SK-N-SH treated with all-trans-retinoic acid at 6 μM for 48 hours (cell line): ENCODE measurements at regions not wholly inside any gene's neighbourhood (a gene's known extent, or its start where the extent isn't known, plus 50 kb on each side); places are given as distances from the start of the nearest gene placed in this dataset.

Experiments used
- BACH2 ChIP-seq: fragments of 250-450 bp; sonication (Bioruptor Pico); IDR thresholded peaks from 2 replicates; pipeline ENCODE4 v1.9.0; 2021; ENCODE audit warnings: mild to moderate bottlenecking, borderline replicate concordance
- ISL1 ChIP-seq: fragments of 250-450 bp; sonication (Bioruptor Pico); IDR thresholded peaks from 2 replicates; pipeline ENCODE4 v2.1.2; 2022; ENCODE audit warnings: mild to moderate bottlenecking, moderate library complexity
- OSR1 ChIP-seq: fragments of 250-450 bp; sonication (Bioruptor Pico); IDR thresholded peaks from 2 replicates; pipeline ENCODE4 v1.8.0; 2022; ENCODE audit warnings: moderate library complexity, mild to moderate bottlenecking, inconsistent platforms
- SNAI2 ChIP-seq: fragments of 250-450 bp; sonication (Bioruptor Pico); IDR thresholded peaks from 2 replicates; pipeline ENCODE4 v1.5.0; 2020; ENCODE audit warnings: mild to moderate bottlenecking, moderate library complexity
- ZC3H10 ChIP-seq: fragments of 250-450 bp; sonication (Bioruptor Pico); IDR thresholded peaks from 2 replicates; pipeline ENCODE4 v1.5.1; 2021; ENCODE audit warnings: mild to moderate bottlenecking, moderate library complexity
- ZFP3 ChIP-seq: fragments of 250-450 bp; sonication (Bioruptor Pico); IDR thresholded peaks from 2 replicates; pipeline ENCODE4 v1.5.0; 2020; ENCODE audit warnings: mild to moderate bottlenecking, moderate library complexity
- ZFP30 ChIP-seq: fragments of 450-650 bp; formaldehyde crosslinking; IDR thresholded peaks from 2 replicates; pipeline ENCODE4 v1.5.0; 2022; ENCODE audit warnings: mild to moderate bottlenecking, moderate library complexity
- ZNF8 ChIP-seq: fragments of 450-650 bp; formaldehyde crosslinking; IDR thresholded peaks from 2 replicates; pipeline ENCODE4 v1.5.0; 2020; ENCODE audit warnings: mild to moderate bottlenecking, moderate library complexity
- TF ChIP-seq, protein P1 (sequence below): fragments of 250-450 bp; sonication (Bioruptor Pico); IDR thresholded peaks from 2 replicates; pipeline ENCODE4 v1.5.1; 2020; ENCODE audit warnings: low read depth, mild to moderate bottlenecking, moderate library complexity
- TF ChIP-seq, protein P2 (sequence below): fragments of 250-450 bp; sonication (Bioruptor Pico); IDR thresholded peaks from 2 replicates; pipeline ENCODE4 v1.8.0; 2020; ENCODE audit warnings: mild to moderate bottlenecking, moderate library complexity, borderline replicate concordance
- TF ChIP-seq, protein P3 (sequence below): fragments of 250-450 bp; sonication (Bioruptor Pico); IDR thresholded peaks from 2 replicates; pipeline ENCODE4 v1.8.0; 2021; ENCODE audit warnings: low read depth, mild to moderate bottlenecking, moderate library complexity, borderline replicate concordance
- TF ChIP-seq, protein P4 (sequence below): fragments of 250-450 bp; sonication (Bioruptor Pico); IDR thresholded peaks from 2 replicates; pipeline ENCODE4 v1.5.1; 2021; ENCODE audit warnings: mild to moderate bottlenecking, moderate library complexity

DNA sequence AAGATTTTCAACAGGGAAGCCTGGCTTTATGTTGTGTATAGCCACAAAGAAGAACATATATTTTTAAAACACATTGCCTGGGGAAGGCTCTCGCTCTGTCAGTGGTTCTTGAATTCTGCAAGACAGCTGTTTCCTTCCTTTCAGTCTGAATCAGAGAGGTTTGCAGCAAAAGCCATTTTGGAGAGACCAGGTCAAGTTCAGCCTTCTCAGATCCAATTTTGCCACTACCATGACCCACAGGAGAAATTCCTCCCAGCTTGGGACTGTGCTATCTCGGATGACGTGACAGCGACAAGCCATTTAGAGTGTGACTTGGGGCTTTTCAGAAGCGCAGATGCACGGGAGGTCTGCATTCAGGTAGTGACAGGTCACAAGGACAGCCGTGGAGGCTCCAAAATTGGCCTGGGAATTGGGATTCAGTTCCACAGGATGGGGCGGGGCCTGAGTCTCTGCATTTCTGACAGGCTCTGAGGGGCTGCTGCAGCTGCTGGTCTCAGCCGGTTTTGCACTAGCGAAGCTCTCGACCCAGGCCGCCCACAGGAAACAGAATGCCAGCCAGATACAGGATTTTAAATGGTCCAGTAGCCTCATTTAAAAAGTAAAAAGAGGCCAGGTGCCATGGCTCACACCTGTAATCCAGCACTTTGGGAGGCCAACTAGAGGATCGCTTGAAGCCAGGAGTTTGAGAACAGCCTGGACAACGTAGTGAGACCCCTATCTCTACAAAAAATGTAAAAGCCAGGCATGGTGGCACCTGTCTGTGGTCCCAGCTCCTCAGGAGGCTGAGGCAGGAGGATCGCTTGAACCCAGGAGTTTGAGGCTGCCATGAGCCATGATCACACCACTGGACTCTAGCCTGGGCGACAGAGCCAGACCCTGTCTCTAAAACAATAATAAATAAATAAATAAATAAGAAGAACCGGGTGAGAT lies 196.6 kb upstream of the CIBAR2 start:
- TF ChIP-seq, protein P1, sequence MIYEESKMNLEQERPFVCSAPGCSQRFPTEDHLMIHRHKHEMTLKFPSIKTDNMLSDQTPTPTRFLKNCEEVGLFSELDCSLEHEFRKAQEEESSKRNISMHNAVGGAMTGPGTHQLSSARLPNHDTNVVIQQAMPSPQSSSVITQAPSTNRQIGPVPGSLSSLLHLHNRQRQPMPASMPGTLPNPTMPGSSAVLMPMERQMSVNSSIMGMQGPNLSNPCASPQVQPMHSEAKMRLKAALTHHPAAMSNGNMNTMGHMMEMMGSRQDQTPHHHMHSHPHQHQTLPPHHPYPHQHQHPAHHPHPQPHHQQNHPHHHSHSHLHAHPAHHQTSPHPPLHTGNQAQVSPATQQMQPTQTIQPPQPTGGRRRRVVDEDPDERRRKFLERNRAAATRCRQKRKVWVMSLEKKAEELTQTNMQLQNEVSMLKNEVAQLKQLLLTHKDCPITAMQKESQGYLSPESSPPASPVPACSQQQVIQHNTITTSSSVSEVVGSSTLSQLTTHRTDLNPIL = no peak
- TF ChIP-seq ZNF8 (CRISPR knock-in tag) (no peak), OSR1 (CRISPR knock-in tag) (no peak), BACH2 (no peak), ZFP3 (CRISPR knock-in tag) (no peak), ZC3H10 (CRISPR knock-in tag) (no peak), SNAI2 (CRISPR knock-in tag) (no peak), ZFP30 (CRISPR knock-in tag) (no peak), ISL1 (no peak)
- TF ChIP-seq, protein P2, sequence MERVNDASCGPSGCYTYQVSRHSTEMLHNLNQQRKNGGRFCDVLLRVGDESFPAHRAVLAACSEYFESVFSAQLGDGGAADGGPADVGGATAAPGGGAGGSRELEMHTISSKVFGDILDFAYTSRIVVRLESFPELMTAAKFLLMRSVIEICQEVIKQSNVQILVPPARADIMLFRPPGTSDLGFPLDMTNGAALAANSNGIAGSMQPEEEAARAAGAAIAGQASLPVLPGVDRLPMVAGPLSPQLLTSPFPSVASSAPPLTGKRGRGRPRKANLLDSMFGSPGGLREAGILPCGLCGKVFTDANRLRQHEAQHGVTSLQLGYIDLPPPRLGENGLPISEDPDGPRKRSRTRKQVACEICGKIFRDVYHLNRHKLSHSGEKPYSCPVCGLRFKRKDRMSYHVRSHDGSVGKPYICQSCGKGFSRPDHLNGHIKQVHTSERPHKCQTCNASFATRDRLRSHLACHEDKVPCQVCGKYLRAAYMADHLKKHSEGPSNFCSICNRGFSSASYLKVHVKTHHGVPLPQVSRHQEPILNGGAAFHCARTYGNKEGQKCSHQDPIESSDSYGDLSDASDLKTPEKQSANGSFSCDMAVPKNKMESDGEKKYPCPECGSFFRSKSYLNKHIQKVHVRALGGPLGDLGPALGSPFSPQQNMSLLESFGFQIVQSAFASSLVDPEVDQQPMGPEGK (CRISPR knock-in tag) = no peak
- TF ChIP-seq, protein P3, sequence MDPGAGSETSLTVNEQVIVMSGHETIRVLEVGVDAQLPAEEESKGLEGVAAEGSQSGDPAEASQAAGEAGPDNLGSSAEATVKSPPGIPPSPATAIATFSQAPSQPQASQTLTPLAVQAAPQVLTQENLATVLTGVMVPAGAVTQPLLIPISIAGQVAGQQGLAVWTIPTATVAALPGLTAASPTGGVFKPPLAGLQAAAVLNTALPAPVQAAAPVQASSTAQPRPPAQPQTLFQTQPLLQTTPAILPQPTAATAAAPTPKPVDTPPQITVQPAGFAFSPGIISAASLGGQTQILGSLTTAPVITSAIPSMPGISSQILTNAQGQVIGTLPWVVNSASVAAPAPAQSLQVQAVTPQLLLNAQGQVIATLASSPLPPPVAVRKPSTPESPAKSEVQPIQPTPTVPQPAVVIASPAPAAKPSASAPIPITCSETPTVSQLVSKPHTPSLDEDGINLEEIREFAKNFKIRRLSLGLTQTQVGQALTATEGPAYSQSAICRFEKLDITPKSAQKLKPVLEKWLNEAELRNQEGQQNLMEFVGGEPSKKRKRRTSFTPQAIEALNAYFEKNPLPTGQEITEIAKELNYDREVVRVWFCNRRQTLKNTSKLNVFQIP (CRISPR knock-in tag) = no peak
- TF ChIP-seq, protein P4, sequence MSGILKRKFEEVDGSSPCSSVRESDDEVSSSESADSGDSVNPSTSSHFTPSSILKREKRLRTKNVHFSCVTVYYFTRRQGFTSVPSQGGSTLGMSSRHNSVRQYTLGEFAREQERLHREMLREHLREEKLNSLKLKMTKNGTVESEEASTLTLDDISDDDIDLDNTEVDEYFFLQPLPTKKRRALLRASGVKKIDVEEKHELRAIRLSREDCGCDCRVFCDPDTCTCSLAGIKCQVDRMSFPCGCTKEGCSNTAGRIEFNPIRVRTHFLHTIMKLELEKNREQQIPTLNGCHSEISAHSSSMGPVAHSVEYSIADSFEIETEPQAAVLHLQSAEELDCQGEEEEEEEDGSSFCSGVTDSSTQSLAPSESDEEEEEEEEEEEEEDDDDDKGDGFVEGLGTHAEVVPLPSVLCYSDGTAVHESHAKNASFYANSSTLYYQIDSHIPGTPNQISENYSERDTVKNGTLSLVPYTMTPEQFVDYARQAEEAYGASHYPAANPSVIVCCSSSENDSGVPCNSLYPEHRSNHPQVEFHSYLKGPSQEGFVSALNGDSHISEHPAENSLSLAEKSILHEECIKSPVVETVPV (CRISPR knock-in tag) = no peak
